Iris pigment epithelial cell (primary cell): ENCODE measurements at regions not wholly inside any gene's neighbourhood (a gene's known extent, or its start where the extent isn't known, plus 50 kb on each side); places are given as distances from the start of the nearest gene placed in this dataset.

Experiments used
- DNase-seq: peaks from one replicate; pipeline ENCODE4 v3.0.0-alpha.2; 2011; ENCODE audit warnings: low read depth

DNA sequence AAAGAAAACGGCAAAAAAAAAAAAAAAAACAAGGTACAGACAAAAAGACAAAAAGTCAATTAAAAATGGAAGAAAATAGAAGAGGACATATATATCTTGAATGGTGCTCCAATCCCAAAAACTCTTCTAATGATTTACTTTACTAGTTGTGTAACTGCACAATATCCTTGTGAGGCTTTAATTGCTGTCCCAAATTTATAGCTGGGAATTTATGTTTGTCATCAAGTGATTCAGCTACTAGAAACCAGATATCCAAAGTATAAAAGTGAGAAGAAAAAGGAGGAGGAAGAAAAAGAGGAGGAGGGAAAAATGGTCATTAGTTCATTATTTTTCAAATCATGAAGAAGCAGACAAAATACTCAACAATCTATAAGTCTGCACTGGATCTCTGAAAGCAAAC, 150.8 kb upstream of the ARPP21 start:
- DNase-seq: no peak

DNA sequence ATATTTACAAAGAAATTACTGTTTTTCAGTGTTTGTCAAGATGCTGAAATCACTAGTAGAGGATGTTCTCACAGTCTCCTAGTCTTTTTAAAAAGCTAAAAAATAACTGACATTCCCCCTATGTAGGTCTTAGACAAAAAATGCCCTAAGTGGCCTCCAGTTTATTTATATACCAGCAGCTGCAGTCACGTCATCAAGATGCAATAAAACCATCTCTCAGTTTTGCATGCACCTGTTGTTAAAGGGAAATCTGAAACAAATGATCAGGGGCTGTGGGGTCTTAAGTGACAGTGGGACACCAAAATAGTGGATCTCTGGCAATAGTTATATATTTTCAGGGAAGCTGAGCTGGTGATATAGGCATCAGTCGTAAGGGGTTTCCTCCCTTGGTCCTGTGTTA, 146.5 kb upstream of the ARPP21 start:
- DNase-seq: no peak

DNA sequence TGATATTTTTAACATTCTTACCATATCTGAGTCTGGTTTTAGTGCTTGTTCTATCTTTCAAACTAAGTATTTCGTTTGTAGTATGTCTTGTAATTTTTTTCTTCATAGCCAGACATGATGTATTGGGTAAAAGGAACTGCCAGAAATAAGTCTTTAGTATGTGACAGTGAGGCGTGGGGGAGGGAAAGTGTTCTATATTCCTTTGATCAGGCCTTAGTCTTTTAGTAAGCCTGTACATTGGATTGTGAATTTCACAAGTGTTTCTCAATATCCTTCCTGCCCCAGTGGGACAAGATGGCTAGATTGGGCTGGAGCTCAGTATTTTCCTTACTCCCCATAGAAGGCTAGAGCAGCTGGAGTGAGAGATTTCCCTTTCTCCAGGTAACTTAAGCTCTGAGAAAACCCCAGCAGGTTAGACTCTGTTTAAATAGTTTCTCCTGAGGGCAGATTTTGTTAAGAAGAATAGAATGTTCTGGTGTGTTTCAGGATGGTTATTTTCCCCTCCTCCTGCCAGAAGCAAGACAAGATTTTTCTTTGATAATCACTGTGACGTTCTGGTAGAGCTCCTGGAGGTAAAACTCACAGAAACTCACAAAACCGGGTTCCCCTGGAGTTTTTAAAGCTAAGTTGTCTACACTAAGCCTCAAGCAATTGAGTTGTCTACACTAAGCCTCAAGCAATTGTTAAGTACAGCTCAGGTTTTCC, 140.7 kb upstream of the ARPP21 start:
- no peak for DNase-seq

DNA sequence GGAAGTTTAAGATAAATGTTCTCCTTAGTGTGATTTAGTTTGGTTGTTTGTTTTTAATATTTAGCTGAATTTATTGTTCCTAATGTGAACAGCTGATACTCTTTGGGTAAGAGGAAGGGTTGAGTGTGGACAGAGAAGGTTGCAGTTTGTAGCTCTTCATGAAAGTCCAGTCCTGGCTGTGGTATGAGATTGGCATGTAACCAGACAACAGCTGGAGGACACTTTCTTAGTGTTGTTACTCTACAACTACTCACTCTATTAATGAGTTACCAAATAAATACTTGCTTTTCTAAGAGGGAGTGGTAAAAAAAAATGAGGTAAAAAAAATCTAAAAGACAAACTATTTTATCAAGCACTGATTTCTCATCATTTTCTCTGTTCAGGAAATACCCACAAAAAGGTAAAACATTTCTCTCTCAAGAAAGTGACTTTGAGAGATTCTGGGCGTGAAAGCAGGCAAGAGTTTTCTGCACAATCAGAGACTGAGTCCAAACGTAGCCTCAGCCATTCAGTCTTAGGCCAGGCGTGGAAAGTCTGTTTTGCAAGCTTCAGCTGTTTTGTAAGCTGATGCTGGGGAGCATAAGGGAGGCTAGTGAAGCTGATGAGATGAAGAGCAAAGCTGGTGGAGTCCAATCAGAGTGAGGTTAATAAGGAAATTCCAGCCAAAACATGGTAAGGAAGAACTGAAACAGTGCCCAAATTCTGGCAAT, 138.5 kb upstream of the ARPP21 start:
- DNase-seq: no peak

DNA sequence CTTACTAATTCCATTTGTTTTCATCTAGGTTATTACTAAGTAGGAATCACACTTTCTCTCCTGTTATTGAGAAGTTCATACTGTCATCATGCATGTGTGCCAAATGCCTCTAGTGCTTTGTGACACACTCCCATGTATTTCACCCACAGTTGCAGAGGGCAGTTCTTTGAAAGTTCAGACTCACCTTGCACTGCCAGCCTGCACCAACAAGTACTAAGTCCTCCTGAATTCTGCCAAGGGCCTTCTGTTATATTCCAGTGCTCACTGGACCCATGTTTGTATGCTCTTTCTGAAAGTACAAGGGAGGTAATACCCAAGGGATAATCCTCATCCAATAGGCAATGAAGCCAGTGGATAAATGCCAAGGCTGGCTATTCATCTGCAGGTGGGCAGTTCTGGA, 136.6 kb upstream of the ARPP21 start:
- DNase-seq: no peak

DNA sequence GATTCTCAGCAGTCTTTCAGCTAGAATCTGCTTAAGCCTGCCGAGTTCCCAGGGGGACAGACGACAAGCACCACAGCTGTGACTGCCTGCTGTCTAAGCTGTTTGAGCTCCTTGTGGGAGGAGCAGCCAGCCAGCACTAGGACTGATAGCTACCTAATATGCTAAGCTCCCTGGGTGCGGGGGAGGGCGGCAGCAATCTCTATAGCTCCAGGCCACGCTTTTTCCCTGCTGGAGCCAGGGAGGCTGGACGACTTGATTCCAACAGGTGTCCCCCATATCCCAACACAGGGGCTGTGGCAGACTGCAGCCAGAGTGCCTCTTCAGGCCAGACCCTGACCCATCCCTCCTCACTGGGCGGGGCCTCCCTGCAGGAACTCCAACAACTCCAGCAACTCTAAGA, 134.1 kb upstream of the ARPP21 start:
- no peak for DNase-seq

DNA sequence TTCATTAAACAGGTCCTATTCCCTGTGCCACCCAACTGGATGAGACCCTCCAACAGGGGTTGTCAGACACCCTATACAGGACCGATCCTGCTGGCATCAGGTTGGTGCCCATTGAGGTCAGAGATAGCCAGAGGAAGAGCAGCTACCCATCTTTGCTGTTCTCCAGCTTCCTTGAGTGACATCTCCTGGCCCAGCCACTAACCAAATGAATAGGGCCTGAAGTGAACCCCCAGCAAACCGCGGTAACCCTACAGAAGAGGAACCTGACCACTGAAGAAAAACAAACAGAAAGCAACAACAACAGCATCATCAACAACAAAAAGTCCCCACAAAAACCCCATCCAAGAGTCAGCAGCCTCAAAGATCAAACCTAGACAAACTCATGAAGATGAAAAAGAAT, 133.6 kb upstream of the ARPP21 start:
- DNase-seq: no peak

DNA sequence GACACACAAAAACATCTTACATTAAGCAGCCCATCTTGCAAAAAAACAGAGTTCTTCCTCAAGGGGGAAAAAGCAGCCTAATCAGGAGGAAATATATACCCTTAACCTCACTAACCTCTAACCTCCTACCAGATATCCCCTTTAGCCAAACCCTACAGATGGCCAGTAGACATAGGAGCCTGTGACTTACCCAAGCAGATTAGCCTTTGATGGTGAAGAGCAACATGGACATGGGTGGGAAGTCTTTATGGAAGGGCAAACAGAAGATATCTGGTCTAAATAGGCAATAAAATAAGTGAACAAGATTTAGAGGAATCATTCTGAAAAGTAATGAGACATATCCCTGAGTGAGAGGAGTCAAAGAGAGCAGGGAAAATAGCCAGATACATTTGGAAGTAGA, 119.4 kb upstream of the ARPP21 start:
- no peak for DNase-seq

DNA sequence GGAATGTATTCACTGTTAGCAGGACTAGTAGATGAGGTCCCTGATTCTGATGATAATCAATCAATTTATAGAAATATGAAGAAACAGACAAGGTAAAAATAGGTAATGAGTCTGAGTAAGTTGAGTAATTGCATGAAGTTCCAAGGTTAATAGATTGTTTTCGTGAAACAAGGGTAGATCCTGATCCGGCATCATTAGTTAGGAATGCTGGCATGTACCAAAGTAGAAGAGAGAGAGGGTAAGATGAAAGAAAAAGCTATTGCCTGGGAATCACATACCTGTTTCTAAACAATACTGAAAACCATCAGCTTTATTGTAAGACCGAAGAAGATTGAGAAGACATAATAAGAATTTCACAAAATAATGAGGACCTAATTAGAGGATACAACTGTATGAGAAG, 118.1 kb upstream of the ARPP21 start:
- no peak for DNase-seq

DNA sequence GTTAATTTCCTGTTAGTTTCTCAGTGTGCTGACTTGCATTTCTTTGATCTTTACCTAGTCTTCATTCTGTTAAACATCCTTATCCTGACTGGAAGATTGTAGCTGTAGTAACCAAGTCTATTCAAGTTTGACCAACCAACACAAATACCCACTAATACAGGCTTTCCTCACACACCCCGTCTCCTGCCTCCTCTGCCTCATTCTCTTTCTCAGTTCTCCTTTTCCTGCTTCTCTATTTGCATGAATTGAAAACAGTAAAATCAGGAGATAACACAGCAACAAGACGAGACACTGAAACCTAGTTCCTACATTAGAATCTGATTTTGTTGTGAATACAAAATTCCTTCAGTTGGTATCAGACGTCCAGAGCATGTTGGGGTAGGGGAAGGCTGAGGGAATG, 116.9 kb upstream of the ARPP21 start:
- DNase-seq: no peak

DNA sequence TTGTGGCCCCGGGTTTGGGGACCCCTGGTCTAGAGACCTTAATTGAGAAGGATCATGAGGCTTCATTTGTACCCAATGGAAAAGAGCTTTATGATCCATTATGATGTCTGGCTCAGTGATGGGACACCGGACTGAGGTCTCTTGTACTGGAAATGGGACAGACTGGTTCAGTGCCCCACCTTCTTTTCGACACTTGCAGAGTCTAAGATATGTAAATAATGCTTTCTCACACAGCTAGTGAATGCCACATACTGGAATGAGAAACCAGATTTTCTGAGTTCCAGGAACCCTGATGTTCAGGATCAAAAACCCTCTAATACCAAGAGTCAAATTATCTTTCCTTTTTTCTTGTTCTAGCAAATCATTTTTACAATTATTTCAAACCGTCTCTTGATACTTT, 116.3 kb upstream of the ARPP21 start:
- DNase-seq: no peak

DNA sequence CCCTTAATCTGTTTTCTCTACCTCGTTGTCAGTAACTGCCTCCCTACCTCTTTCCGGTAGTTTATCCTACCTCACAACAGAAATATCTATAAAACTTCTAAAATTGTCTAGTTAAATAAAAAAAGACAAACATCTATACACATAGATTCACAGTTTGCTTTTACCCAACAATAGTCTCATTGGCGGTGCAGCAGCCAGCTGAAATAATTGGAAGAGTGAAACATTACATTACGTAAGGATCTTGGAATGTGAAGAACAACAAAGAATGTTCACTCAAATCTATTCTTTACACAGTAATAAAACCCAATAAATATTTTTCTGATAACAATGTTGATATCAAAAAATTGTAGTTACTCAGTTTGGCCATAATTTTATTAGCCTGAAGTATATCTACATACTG, 115.5 kb upstream of the ARPP21 start:
- DNase-seq: peak; percentile 33

DNA sequence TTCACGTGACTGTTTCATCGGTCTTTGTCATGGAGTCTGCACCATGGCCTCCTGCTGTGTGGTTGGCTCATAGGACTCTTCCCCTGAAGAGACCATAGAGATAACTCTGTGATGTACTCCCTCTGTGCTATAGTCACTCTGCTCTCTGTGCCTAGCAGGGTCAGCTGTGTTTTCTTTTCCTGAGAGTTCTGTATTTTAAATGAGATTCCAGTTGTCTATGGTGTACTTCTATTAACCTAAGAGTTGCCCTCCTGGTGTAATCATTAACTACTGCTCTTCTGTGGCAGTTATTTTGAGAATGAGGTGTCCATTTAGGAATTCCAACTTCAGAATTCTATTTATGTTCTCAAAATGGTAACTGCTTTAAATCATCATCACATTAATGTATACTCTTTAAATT, 114.5 kb upstream of the ARPP21 start:
- no peak for DNase-seq

DNA sequence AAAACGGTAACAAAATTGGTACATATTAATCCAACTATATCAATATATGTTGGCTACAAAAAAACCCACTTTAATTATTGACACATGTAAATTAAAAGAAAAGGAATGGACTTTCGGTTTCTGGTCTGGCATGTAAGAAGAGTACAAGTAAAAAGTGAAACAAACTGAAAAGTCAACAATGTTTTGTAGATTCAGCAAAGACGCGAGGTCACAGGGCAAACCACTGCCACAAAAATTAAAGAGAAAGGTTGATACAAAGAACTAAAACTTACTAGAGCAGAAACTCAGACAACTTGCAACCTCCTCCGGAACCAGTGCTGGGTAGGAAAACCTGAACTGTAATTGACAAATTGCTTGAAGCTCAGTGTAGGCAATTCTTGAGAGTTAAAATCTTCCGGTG, 110.6 kb upstream of the ARPP21 start:
- DNase-seq: peak; percentile 27

DNA sequence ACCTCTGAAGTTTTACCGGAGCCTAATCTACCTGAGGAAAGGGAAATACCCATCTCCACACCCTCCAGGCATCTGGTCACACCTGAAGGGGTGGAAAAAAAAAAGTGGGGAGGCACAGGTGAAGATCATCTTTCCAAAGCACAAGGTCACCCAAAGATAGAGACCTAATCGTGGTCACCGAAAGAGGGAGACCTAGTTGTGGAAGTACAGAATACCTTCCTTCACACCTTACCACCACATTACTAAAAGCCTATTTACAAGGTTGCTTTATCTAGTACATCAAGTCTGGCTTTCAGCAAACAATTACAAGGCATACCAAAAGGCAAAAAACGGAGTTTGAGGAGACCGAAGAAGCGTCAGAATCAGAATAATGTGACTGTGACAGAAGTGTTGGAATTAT, 110.0 kb upstream of the ARPP21 start:
- DNase-seq: no peak

DNA sequence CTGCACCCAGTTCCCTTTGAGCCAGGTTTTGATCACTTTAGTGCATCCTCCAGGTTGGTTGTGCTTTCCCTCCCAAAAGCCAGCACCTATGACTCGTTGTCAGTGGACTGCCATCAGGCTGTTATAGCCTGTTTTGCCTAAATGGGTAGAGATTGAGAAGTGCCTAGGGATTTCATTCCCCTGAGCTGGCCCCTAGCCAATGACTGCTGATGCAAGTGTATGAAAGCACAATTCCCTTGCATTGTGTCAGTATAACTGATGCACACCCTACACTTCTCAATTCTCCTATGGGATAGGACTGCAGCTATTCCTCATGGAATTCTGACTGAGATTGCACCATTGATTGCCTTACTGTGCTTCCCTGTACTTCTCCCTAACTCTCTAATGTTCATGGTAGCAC, 102.1 kb upstream of the ARPP21 start:
- DNase-seq: no peak

DNA sequence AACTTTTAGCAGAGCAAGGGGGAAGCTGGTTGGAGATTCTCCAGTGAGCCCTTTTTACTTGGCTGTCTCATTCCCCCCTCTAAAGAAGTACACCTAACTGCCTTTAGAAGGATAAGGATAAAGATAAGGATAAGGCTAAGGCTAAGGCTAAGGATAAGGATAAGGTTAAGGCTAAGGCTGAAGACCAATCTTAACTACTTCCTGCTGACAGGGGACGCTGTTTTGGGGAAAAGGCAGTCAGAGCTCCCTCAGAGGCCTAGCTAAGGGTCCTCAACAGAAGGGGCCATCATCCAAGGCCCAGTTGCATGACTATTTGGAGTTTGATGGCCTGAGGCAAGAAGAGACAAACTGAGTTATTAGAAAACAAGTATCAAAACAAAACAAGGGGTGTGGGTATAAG, 94.3 kb upstream of the ARPP21 start:
- no peak for DNase-seq

DNA sequence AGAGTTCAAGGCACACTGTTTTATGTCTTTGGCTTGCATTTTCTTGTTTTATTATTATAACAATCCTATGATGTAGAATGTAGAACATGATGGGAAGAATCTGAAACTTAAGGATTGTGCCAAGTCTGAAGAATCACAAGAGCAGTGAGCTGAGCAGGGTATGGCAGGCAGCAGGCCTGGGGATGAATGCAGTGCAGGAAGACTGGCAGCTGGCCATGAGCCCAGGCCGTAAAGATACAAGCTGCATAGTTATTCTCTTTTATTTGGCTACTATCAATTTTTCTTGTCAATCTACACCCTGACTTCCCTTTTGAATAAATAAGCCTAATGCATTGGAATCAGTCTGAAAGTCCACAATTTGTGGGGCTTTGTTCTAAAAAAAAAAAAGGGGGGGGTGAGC, 89.6 kb upstream of the ARPP21 start:
- no peak for DNase-seq

DNA sequence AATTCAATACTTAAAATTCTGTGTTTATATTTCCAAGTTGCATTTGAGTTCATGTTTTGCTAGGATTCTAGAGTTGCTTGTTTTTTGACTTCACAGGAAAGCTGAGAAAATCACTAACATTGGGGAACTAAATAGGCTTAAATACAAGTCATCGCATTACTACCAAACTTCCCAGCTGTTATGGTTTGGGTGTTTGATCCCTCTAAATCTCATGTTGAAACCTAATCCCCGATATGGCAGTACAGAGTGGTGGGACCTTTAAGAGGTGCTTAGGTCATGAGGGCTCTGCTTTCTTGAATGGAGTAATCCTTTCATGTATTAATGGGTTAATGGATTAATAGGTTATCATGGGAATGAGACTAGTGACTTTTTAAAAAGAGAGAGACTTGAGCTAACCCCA, 77.2 kb upstream of the ARPP21 start:
- DNase-seq: no peak

DNA sequence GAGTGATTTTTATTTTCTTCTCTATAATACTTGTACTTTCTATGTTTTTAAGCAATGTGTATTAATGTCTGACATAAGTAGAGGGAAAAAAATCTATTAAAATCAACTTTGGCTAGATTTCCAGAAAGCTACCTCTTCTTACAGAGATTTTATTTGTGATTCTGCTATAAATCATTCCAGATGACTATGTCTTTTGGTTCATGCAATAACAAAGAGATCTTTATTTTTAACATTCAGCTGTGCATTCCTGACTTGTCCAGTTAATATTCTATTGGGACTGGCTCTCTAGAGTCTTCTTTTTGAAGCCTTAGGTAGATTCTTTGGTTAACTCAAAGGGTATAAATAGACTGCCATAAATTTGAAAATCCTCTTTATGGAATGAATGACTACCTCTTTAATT, 74.3 kb upstream of the ARPP21 start:
- no peak for DNase-seq
